Lung microvascular endothelial cell (primary cell): ENCODE measurements at regions not wholly inside any gene's neighbourhood (a gene's known extent, or its start where the extent isn't known, plus 50 kb on each side); places are given as distances from the start of the nearest gene placed in this dataset.

ENCODE experiments used
- DNase-seq, 2 donors: peaks; one replicate each; pipeline versions ENCODE4 v3.0.0 to v3.0.0-alpha.2; 2010; ENCODE audit warnings: low read depth in 2 of 2

GRCh38 chr3:28808068-28808467 lies 459.4 kb upstream of the AZI2 start:
- no peak for DNase-seq

DNA sequence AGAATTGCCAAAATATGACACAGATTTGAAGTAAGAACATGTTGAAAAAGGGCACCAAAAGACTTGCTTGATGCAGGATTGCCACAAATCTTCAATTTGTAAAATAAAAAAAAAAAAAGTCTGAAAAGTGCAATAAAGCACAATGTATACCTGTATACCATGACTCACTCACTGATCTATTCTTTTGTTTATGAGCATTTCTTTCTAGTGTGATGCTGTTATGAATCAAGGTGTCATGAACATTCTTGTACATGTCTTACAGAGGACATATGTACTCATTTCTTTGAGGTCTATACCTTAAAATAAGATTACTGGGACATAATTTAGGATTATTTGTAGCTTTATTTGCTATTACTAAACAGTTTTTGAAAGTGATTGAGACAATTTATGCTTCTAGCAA lies 464.9 kb upstream of the RBMS3 start:
- no peak for DNase-seq

DNA sequence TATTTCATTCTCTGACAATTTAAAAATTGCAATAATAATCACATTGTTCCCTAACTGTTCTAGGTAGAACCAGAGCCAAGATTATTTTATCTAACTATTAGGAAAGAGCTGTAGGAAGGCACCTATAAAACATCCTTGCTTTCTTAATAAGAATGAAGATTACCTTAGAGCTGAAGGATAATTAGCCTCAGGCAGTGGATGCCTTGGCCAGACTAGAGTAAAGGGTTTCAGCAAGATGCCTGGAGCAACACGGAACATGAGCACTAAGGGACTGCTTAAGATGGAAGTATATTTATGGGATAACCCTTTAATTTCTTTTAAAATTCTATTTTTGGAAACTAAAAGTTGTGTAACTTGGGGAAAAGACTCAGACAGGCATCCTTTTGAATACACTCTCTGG lies 456.6 kb upstream of the RBMS3 start:
- no peak for DNase-seq

- DNase-seq, result no peak
Observed at GRCh38 chr3:28826840-28827239, 454.0 kb upstream of the RBMS3 start.

- no peak for DNase-seq
Observed at GRCh38 chr3:28835249-28835648, 445.6 kb upstream of the RBMS3 start.

GRCh38 chr3:28835751-28836150 lies 445.1 kb upstream of the RBMS3 start:
- no peak for DNase-seq

DNA sequence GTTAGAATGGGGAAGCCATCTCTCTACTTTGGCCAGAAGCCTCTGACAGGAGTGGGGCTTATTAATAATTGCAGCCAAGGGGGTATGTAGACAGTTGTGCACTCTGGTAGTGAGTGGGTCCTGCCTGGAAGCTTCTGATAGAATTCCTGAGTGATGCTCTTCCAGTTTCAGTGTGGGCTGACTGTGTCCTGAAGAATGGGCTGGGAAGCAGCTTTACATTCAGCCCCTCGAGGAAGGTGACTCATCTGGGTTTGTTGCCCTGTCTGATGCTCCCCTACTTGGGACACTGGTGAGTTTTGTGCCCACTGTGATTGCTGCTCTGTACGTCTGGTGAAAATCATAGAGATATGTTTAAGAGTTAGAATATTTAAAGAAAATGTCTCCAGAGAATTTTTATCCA lies 444.7 kb upstream of the RBMS3 start:
- DNase-seq, result no peak

- DNase-seq, result no peak
Observed at GRCh38 chr3:28840976-28841376, 439.9 kb upstream of the RBMS3 start.

GRCh38 chr3:28841441-28841840 lies 439.4 kb upstream of the RBMS3 start:
- DNase-seq, result no peak

- DNase-seq, result no peak
Observed at GRCh38 chr3:28844298-28845005, 436.4 kb upstream of the RBMS3 start.

DNA sequence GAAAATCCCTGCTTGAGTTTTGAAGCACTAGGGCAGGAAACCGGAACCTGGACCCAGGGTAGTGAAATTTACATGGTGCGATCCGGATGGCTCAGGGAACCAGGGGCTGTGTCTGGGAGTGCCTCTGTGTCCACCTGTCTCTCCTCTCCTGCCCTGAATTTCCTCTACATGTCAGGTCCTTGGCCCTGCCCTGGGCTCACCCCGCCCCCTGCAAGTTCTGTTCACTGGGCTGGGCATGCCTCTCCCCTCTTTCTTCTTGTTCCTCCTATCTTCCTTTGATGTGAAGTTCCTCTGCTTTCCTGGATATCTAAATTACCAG lies 435.9 kb upstream of the RBMS3 start:
- DNase-seq, result no peak

DNA sequence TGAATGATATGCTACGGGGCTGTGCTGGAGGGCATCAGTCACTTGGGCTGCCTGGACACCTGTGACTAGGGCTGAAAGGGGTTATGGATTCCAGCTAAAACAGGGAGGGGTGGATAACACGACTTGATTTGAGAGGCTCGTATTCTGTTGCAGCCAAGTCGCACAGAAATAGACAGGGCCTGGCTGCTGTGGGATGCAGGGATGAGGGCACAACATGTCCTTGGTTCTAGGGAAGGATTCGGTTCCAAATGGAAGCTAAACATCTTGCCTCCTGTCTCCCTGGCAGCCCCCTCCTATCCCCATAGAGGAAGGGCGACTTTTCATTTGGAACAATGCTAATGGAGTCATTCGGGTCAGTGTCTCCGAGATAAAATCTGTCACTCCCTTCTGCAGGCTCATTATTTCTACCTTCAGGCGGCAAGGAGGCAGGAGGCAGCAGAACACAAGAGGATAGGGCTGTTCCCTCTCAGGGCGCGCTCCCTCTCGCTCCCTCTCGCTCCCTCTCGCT lies 433.8 kb upstream of the RBMS3 start:
- no peak for DNase-seq

DNA sequence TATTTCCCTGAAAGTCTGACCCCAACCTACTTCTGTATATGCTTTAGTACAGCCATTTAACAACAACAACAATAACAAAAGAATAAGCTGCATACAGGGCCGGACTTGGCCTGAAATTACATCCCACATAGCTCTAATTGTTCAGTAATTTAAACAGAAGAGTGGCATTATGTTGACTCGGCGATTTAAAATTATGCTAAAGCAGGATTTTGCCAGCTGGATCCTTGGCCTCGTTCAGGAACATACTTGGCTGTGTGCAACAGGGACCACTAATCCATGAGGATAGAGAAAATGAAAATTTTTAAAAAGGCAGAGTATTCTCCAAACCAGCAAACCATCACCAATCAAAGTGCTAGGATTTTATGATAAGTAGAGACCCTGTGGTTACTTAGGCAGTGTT lies 433.1 kb upstream of the RBMS3 start:
- no peak for DNase-seq

- no peak for DNase-seq
Observed at GRCh38 chr3:28850186-28850585, 430.7 kb upstream of the RBMS3 start.

DNA sequence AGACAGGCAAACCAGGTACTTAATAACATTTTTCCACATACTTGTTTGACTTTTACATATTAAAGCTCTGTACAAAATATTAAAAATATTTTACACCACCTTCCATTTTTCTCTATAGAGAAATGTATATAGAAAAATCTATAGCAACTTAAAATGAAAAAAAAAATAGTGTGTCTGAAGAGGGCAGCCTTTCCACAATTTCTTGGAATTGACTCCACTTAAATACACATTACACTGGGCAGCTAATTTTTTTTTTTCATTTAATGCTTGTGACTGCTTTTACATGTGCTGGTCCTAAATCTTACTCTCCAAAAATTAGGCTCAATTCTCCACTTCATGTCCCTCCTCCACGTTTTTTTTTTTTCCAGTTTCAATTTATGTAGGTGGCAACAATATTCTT lies 427.0 kb upstream of the RBMS3 start:
- peak; percentile 2 to 28 for DNase-seq

- peak in 1 of 2 donors; percentile 1 for DNase-seq
Observed at GRCh38 chr3:28856796-28857195, 424.1 kb upstream of the RBMS3 start.

GRCh38 chr3:28859897-28860296 lies 421.0 kb upstream of the RBMS3 start:
- DNase-seq, result no peak

GRCh38 chr3:28860307-28860706 lies 420.6 kb upstream of the RBMS3 start:
- peak; percentile 1 to 79 for DNase-seq

DNA sequence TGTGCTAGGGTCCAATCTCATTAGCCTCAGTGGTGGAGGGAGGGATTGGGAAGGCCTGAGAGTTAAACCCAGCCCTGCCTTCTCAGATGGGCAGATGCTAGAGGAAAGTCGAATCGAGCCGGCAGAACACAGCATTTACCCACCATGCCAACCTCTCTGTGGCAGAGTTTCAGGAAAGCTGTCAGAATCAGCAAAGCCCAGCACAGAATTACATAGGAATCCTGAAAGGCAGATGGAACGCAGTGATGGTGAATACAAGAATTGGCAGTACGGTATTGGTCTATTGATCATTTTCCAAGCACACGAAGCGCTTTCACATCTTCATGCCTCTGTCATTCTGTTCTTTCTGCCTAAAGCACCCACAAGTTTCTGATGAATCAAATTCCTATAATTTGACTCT lies 417.7 kb upstream of the RBMS3 start:
- DNase-seq, result no peak

DNA sequence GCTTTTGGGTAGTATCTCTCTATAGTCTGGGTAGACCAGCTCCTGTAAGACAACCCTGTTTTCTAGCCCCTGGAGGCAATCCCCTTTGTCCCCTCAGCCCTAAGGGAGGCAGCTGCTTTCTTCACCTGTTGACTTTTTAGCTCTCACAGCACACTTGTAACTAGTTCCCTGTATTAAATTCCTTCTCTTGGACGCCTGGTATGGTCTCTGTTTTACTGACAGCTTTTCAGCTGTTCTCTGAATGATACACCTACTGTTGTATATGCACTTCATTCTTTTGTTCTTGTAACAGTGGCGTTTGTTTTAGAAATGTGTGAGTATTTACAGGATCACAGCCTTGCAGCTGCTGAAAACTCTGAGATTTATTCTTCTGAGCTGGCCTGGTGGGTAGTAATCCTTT lies 413.0 kb upstream of the RBMS3 start:
- no peak for DNase-seq

- DNase-seq, result no peak
Observed at GRCh38 chr3:28868897-28869296, 412.0 kb upstream of the RBMS3 start.

GRCh38 chr3:28877912-28878311 lies 403.0 kb upstream of the RBMS3 start:
- no peak for DNase-seq

GRCh38 chr3:28890373-28890772 lies 390.5 kb upstream of the RBMS3 start:
- no peak for DNase-seq

DNA sequence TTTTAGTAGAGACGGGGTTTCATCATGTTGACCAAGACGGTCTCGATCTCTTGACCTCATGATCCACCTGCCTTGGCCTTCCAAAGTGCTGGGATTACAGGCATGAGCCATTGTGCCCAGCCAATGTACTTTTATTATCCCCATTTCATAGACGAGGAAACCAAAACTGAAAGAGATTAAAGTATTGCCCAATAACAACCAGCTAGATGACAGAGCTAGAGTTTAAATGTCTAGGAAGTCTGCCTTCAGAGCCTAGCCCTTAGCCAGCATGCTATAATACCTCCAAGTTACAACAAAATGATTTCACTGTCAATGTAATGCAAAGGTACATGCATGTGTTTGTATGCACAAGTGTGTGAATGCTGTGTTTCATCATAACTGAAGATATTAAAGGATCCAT lies 389.4 kb upstream of the RBMS3 start:
- DNase-seq, result no peak
